ENCODE measurements at regions not wholly inside any gene's neighbourhood (a gene's known extent, or its start where the extent isn't known, plus 50 kb on each side); places are given as distances from the start of the nearest gene placed in this dataset.

DNA sequence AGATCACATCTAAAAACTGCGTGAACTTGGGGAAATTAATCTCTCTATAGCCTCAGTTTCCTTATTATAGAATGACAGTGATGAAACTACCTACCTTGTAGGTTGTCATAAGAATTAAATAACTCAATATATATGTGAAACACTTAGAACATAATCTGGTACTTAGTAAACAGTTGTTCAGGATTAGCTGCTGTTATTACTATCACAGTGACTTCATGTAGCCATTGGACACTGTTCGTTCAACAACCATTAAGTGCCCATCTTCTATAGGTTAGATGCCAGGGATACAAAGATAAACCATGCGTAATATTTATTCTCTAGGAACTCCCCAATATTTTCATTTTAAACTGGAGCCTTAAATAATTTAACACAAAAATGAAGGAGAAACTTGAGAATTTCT, 329.0 kb upstream of the PROK2 start:
- no peak for DNase-seq (ENCODE audit: low spot score)

DNA sequence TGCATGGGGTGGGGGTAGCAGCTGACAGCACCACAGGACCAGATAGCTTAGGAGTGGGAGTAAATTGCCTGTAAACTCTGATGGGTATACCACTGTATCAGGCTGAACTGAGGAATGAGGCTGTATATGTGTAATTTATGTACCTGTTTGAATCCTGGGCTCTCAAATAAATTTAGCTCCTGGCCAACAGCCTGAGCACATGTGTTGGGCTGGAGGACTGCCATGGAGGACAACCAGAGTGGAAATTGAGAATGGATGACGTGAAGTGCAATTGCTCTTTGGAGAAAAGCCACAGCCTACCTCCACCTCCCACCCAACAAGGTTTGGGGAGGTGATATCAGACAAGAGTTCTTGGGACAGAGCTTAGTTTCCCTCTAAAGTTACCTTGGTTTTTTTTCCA, 328.6 kb upstream of the PROK2 start:
- no peak for DNase-seq (ENCODE audit: low spot score)

DNA sequence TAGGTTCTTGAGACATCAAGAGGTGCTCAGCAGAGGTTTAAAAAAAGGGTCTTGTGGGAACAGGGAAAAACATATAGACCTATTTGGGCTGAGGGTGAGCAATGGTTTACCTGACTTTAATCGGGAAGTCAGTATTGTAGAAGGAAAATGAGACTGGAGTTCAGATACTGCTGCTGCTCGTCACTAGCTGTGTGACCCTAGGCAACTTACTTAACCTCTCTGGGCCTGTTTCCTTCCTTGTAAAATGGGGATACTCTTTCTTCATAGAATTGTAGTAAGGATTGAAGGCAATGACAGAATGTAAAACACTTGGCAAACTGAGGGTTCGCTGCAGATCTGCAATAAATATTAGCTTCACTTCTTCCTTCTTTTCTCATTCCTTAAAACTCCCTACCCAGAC, 327.5 kb upstream of the PROK2 start:
- no peak for DNase-seq (ENCODE audit: low spot score)

DNA sequence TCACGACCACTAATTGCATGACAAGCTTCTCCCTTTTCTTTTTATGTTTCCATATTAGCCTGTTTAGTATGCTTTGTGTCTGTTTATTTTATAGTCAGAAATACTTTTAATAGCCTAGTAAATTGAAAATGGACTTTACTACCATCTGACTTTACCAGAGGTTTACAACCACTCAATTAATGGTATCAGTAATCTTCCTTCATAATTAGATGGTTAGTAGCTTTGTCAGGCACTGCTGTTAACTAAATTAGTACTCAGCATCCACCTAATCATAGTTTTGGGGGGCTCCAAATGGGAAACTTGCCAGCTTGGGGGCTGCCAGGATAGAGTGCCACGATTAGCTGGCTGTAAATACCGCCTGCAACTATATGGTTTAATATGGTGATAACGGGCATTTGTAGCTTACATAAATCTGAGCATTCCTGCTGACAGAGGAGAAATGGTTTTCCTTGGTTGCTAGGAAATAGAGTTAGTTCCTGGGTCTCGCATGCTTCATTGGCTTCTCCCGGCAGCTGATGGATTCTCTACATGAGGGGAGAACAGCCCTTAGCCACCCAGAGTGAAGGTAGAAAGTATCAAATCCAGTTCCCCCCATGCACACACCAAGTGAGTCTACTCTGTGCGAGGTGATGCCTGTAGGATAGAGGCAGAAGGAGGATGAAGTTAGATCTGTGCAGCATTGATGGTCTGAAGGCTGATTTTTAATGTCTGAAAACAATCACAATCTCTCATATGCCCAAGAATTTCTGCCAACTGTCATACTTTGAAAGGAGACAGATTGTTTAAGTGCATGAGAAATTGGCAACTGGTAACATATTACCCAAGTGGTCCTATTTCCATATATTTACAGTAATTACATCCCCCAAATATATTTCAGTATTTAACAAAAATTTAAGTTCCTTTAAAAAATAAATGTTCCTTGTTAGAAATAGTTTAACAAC, 326.6 kb upstream of the PROK2 start:
- DNase-seq (ENCODE audit: low spot score), result no peak

DNA sequence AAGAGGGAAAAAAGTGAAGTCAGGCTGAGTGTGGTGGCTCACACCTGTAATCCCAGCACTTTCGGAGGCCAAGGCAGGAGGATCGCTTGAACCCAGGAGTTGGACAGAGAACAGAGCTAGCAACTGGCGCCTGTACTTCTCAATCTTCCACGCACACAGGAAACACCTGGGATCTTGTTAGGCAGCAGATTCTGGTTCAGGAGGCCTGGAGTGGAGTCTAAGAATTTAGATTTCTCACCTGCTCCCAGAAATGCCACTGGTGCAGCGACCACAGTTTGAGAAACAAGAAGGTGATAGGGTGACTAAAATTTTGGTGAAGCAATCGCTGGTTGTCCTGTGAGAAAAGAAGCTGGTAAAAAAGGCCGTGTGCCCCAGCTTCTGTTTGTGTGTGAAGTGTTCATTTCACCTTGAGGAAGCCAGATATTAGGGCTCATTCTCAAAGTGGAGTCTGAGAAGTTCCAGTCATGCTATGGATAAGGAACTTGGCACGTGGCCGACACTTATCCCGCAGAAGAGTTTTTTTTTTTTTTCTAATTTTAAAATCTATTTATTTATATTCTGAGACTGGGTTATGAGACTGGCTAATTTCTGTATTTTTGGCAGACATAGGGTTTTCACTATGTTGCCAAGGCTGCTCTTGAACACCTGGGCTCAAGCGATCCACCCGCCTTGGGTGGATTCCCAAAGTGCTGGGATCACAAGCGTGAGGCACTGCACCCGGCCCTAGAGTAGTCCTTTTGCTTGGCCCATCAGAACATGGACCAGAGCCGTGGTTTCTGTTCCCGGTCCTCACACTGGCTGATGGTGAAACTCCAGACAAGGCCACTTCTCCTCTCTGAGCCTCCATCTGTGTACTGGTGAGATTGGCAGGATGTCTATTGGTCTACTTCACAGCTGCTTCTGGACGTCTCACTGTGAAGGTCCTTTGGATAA, 324.6 kb upstream of the PROK2 start:
- DNase-seq (ENCODE audit: low spot score), result no peak

DNA sequence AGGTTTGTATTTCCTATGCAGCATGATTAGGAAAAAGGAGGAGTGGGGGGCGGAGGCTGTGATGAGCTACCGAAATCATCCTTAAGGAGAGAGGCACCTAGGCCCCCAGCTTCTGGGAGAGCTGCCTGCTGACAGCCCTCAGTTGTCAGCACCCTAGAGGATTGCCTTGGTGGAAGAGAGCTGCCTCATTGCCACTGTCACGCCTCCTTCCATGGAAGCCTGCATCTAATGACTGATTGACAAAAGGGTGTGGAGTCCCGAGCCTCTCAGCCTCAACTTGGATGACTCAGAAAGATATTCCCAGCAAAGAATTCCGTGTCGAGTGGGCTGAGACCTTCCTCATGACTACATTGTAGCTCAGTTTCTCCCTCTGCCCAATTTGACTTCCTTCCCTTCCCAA, 320.4 kb upstream of the PROK2 start:
- peak; percentile 41 for DNase-seq (ENCODE audit: low spot score)

DNA sequence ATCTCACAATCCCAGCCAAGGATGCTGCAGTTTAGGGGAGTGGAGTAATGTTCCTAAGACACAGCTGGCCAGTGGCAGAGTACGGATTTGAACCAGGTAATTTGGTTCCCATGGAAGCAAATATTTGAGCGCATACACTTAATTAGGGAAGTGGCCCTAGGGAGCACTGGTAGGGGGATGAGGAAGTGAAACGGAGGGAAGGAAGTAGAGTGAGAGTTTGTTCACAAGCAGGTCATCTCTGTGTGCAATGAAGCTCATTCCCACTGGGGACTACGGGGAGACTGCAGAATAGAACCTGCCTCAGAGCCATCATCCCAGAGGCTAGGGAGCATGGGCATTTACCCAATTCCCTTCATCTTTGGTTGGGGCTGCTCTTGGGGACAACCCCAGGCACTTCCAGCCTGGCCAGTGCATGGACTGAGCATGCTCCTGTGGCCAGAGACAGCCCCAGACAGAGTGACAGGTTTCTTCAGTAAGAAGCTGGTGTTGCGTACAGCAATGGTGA, 317.2 kb upstream of the PROK2 start:
- no peak for DNase-seq (ENCODE audit: low spot score)

DNA sequence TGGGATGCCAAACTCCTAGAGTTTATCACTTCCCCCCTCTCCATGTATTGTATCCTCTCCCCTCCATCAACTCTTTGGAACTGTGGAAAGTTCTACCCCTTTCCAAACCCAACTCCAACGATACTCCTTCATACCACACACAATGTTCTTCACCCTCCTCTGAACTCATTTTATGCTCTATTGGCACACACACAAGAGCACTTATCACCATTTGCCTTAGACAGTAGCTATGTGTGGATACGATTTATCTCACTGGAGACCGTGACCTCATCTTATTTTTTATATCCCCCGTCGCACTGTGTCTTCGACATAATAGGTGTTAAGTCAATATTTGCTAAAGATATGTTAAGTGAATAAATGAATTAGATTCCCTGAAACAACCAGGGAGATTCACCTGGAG, 316.5 kb upstream of the PROK2 start:
- no peak for DNase-seq (ENCODE audit: low spot score)

DNA sequence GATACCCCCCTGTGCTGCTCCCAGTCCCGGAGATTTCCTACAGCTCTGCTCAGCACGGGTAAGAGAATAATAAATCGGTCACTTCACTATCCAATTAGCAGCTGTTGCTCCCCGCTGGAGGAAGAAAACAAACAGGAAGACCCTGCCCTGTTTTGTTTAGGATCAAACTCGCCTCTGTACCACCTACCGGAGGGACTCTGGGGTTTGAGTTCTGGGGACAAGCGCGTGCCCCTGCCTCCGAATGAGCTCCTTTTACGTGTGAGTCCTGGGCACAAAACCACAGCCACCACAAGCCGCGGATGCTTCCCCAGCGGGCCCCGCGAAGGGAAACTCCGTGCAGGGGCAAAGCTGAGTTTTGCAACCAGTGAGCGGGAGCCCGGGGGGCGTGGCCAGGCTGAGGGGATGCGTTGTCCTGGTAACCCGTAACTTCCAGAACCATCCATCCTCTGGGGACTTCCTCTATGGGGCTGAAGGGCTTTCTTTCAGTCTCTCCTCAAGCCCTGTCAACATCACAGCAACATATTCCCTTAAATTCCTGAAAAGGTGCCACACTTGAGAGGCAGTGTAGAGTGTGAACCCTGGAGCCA, 315.7 kb upstream of the PROK2 start:
- peak; percentile 54 for DNase-seq (ENCODE audit: low spot score)

DNA sequence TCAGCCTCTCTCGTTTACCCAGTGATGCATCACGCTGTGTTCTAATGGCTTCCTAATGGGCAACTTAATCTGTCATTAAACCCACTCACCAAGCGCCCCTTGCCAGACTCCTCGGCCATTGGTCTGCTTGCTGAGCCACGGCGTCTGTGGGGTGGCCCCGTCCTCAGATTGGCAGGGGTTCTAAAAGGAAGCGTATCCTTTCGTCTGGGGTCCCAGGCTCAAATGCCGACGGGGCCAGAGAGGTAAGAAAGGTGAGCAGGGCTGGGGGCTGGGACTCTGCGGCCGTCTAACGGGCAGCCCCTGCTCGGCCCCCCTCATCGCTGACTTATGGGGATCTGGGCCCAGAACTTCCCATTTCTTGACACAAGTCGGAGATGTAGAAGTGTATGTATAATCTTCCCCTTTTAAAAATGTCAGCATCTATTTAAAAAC, 315.1 kb upstream of the PROK2 start:
- DNase-seq (ENCODE audit: low spot score), result no peak

DNA sequence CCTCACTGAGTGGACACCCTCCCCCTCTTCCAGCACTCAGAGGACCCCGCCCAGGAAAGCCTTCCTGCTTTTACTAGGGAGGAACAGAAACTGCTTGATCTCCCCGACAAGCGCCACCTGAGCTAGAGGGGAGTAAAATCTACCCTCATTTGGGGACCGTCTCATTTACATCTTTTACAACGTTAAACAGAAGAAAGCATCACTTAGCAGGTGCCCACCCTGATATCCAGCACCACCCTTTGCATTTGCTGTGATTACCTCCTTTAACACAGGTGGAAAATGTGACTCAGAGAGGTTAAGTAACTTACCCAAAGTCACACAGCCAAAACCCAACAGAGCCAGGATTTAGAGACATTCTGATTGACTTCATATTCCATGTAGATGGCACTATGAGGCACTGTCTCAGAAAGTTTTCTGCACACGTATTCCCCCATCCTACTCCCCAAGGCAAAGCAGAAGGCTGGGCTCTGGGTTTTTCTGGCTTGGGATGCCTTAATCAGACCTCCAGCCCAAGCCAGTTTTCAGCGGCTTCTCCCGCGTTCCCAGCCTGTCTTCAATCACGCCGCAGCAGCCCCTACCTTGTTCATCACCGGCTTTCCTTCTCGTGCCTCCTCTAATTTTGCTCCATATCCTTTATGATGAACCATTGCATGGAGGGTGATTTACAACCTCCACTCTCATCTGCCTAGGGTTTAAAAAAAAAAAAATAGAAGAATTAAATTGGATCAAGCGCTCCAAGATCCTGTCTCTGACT, 314.6 kb upstream of the PROK2 start:
- no peak for DNase-seq (ENCODE audit: low spot score)

DNA sequence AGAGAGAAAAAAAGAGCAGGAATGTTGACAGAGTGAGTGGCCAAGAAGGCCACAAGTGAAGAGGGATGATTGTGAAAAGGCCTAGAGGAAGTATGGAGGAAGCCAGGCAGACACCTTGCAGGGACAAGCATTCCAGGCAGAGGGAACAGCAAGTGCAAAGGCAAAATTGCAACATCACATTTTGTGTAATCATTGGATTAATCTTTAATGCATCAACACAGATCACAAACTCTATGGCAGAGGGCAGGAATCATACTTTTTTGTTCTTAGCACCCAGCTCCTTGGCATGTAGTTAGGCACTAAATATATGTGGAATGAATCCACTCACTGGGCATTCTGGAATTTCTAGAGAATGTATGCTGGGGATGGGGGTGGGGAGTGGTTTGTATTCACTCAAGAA, 312.1 kb upstream of the PROK2 start:
- DNase-seq (ENCODE audit: low spot score), result no peak

DNA sequence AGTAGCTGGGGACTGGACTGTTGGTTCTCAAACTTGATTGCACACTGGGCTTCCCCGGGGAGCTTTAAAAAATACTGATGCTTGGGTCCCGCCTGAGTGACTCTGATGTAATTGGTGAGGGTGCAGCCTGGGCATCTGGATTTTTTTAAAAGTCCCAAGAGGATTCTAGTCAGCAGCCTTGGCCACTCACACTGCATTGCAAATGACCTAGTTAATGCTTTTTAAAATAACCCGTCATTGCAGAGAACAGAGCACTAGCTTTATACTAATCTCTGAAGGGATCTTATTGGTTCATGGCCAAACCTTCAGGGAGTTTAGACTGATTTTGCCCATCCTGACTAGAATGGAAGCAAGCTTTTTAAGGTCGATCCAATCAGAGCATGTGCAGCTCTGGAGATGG, 310.6 kb upstream of the PROK2 start:
- no peak for DNase-seq (ENCODE audit: low spot score)

DNA sequence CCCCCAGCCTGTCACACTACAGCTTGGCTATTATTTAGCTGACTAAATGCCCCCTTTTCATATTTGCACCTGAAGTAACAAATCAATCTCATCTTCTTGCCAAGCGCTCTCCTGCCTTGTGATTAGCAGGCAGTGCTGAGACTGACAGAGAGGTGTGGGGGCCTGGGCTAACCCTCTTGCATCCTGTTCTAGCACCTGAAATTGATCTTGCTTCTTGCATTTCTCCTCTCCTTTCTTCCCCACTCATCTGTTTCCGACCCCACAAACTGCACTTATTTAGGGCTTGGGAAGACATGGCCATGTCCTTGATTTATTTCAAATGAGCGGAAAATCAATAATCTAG, 309.0 kb upstream of the PROK2 start:
- DNase-seq (ENCODE audit: low spot score), result no peak

DNA sequence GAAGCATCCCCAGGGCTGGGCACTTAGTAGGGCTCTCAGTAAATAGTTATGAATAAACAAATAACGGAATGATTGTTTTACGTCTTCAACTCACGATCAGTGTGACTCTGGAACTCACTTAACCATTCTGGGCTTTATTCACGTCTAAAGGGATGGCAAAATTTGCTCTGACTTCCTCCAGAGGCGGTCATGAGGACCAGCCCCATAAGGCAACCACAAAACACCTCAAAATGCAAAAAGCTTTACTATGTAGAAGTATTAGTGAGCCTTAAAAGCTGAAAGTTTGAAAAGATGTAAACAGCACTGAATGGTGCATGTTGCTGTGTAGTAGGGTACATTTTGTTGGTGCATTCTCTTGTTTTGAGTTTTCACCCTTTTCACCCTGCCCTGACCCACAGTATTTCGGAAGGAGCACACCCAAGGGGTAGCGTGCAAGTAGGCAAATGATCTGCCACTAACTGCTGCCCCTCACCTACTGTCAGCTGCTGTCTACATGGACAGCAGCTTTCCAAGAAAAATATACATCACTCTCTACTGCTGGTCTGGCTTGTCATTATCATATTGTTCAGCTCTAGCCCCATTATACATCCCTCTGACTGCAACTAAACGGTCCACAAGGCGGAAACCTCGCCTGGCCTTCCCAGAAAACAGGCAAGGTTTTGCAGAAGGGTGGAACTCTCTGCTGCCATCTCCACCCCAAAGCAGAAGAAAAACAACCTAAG, 308.5 kb upstream of the PROK2 start:
- no peak for DNase-seq (ENCODE audit: low spot score)

DNA sequence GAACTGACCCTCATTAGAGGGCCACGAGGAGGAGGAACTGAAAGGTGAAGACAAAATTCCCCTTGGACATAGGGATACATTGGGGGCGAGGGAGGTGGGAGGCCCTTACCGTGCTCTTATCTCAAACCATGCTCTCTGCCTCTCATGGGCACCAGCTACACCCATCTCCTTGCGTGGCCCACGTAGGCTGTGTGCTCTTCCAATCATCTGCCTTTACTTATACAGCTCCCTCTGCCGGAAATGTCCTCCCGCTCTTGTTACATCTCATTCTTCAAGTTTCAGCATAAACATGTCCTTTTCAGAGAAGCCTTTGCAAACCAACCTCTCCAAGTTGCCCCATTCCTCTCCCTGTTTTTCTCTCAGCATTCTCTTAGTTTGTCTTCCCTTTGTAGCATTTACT, 307.8 kb upstream of the PROK2 start:
- no peak for DNase-seq (ENCODE audit: low spot score)

DNA sequence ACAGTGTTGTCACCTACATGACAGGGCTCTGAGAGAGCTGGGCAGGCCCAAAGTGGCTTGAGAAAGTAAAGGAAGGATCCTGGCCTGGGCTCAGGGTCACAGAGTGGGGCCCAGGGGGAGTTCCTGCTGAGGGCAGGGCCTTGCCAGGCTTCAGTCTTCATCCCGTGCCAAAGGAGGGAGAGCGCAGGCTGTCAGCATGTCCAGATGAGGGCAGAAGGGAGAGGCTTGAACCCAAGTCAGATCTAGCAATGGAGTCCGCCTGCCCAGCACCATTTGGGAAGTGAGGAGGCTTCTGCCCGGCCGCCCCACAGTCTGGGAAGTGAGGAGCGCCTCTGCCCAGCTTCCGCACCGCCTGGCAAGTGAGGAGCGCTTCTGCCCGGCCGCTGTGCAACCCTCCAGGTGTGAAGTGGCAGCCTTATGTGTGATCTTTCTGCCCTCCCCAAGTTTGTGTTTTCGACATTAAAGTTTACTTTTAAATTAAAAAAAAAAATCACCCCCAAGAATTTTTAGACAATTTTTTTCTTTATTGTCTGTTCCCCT, 303.6 kb upstream of the PROK2 start:
- no peak for DNase-seq (ENCODE audit: low spot score)

DNA sequence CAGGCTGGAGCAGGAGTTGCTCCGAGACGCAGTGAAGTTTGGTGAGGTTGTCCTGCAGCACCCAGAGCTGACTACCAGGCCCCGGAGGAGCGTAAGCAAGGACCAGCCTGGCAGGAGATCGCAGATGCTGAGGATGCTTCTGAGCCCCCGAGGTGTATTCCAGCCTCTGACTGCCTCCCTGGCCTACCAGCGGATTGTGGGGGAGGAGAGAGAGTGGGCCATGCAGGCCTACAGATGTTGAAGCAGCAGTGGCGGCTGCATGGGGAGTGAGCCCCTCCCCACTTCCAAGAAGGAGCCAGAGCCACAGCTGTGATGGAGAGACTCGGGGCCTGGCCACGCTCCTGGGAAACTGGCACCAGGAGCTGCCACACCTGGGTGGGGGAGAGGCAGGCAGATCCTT, 302.5 kb upstream of the PROK2 start:
- DNase-seq (ENCODE audit: low spot score), result no peak

DNA sequence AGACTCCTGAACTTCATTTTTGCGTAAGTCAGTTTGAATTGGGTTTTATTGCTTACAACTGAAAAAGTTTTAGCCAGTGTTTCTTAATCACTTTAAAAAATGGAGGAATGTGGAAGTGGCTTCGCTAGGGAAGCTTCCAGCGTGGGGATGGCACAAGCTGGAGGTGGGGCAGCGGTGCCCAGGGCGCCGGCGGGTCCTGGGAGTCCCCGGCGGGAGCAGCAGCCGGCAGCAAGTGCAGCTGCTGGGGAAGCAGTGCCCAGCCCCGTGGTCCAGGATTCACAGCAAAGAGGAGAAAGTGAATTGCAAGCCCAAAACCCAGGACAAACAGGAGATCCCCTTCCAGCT, 301.8 kb upstream of the PROK2 start:
- DNase-seq (ENCODE audit: low spot score), result no peak

DNA sequence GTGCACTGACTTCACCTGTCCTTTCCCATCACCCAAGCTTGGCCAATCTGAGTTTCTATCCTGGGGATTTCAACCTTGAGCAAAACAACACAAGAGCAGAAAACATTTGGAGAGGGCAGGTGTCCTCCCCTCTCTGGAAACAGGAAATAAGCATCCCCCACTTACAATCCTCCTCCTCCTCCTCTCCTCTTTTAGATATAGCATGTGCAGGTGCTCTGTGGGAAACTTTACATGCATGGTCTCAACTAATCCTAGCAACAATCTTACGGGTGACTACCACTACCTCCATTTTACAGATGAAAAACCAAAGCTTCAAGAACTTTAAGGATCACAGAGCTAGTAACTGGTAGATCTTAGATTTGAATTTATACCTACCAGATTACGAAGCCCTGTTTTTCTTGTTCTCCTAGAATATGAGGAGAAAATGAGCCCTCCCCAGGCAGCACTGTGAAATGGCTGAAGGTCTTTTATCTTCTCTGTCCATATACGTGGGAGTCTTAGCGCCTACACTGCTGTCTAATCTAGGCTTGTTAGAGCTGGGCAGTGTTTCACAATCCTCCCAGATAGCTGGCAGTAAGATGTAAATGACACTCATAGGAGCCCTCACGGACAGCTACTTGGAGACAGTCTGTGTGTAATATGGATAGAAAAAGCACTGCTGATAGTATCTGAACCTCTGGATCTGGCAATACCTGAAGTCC, 301.2 kb upstream of the PROK2 start:
- DNase-seq (ENCODE audit: low spot score), result no peak
